ENCODE measurements at regions not wholly inside any gene's neighbourhood (a gene's known extent, or its start where the extent isn't known, plus 50 kb on each side); places are given as distances from the start of the nearest gene placed in this dataset.
"Not testable (repeated sequence)": the region's sequence is repeated elsewhere in the genome, so short reads cannot be mapped to it uniquely, and the experiment has no call there.

DNA sequence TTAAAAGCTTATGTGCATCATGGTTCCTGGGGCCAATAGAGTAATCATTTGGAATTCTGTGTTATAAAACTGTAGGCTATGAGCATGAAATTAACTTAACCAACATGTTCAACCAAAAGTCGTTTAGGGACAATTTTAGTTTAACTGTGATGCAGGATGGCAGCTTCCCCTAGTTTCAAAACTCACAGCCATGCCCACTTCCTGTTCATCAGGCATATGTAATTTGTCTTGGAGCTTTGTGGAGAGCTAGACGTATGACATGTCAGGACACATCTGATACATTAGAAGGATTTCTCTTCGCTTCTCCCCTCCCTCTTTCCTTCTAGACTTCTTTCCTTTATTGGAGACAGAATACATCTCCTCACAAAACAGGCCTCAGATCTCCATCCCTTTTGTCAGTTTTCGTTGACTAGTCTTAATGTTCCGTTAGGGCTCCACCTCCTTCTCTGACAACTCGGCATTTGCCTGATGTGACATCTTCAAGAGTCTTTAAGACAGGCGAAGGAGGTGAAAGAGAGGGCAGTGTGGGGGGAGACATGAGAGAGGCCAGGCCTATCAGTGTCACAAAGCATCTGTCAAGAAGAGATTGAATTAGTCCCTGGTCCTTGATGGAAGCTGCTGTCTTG lies 176.0 kb downstream of the MSX2 start:
- Histone ChIP-seq H3K4me1 (ENCODE audit: insufficient read depth, low read length) (no peaks in the 10 kb centered on the region), H3K9ac (ENCODE audit: low read length) (no peak overlapping the region)

DNA sequence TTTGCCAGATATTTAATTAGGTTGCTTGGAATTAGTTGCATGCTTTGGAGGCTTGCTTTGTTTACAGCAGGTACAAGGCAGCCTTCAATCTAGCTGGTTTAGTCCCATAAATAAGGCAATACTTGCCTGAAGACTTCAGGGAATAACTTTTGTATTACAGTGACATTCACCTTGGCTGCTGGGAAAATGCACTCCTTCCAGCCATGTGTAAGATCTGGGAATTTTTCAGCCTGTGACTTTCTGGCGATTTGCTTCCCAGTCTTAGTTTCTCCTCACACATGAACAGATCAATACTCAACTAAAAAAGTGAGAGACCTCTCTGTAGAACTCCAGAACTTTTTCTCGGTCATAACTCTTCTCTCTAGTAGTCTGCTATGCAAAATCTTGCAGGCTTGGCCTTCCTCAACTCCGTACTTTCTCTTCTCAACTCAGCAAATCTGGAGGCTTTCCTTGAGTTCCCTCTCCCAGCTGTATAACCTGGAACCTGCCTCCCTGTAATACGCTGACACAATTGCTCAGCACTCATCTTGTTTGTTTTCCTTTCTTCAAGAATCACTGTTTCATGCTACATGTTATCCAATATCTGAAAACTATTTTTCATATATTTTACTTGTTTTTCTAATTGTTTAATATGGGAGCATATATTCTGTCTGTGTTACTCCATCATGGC lies 173.0 kb downstream of the MSX2 start:
- Histone ChIP-seq H3K9ac (ENCODE audit: low read length) (no peak overlapping the region), H3K27ac (ENCODE audit: low read depth, low read length) (no peak overlapping the region), H3K4me1 (ENCODE audit: insufficient read depth, low read length) (no peaks in the 10 kb centered on the region), H3K27me3 (ENCODE audit: control insufficient read depth in 1 of 2, insufficient read depth in 2 of 2, low read length in 2 of 2) (no peaks in the 10 kb centered on the region), H3K4me3 (ENCODE audit: low read depth in 1 of 2, low read length in 2 of 2) (no peak overlapping the region), H3K9me3 (ENCODE audit: low read length) (no peaks in the 10 kb centered on the region), H3K36me3 (ENCODE audit: insufficient read depth, low read length) (no peaks in the 10 kb centered on the region)

More for the DNA sequence above, 176.0 kb downstream of the MSX2 start:
- peaks cover 0 to 7% of the 10 kb centered on the region in 2 donors for H3K27me3 ChIP-seq (ENCODE audit: control insufficient read depth in 1 of 2, insufficient read depth in 2 of 2, low read length in 2 of 2)
- no peak overlapping the region for H3K4me3 ChIP-seq (ENCODE audit: low read depth in 1 of 2, low read length in 2 of 2)
- H3K27ac ChIP-seq (ENCODE audit: low read depth, low read length) = no peak overlapping the region
- H3K9me3 ChIP-seq (ENCODE audit: low read length) = no peaks in the 10 kb centered on the region
- H3K36me3 ChIP-seq (ENCODE audit: insufficient read depth, low read length) = no peaks in the 10 kb centered on the region

DNA sequence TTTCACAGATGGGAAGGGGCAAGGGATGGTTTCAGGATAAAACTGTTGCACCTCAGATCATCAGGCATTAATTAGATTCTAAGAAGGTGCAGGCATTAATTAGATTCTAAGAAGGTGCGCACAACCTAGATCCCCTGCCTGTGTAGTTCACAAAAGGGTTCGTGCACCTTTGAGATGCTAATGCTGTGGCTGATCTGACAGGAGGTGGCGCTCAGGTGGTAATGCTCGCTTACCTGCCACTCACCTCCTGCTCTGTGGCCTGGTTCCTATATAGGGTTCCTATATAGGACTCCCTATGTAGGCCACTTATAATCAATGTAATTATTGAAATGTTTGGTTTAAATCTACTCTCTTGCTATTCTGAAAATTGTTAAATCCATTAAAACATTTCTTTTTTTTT lies 171.0 kb downstream of the MSX2 start:
- no peak overlapping the region for H3K4me3 ChIP-seq (ENCODE audit: low read depth in 1 of 2, low read length in 2 of 2)
- no peaks in the 10 kb centered on the region for H3K27me3 ChIP-seq (ENCODE audit: control insufficient read depth in 1 of 2, insufficient read depth in 2 of 2, low read length in 2 of 2)
- H3K4me1 ChIP-seq (ENCODE audit: insufficient read depth, low read length) = no peaks in the 10 kb centered on the region
- no peak overlapping the region for H3K9ac ChIP-seq (ENCODE audit: low read length)
- H3K27ac ChIP-seq (ENCODE audit: low read depth, low read length) = no peak overlapping the region
- no peaks in the 10 kb centered on the region for H3K36me3 ChIP-seq (ENCODE audit: insufficient read depth, low read length)
- H3K9me3 ChIP-seq (ENCODE audit: low read length) = no peaks in the 10 kb centered on the region

DNA sequence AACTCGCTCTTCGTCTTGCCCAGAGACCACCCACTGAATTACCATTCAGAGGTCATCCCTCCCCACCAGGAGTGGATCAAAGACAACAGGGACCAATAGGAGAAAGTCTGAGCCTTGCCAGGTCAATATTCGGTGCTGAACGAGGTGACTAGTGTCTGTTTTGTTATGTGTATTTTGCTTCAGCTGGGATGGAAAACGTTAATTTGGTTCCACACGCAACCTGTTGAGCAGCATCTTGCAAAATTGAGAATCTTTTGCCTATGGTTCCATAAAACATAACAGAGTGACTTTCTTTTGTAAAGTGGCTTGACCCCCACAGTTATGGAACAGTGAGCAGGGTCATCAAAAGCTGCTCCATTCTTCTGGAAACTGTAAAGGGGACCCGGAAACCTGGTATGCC lies 168.4 kb downstream of the MSX2 start:
- H3K4me1 ChIP-seq (ENCODE audit: insufficient read depth, low read length) = no peaks in the 10 kb centered on the region
- no peak overlapping the region for H3K27ac ChIP-seq (ENCODE audit: low read depth, low read length)
- H3K36me3 ChIP-seq (ENCODE audit: insufficient read depth, low read length) = no peaks in the 10 kb centered on the region
- H3K9ac ChIP-seq (ENCODE audit: low read length) = no peak overlapping the region
- no peaks in the 10 kb centered on the region for H3K27me3 ChIP-seq (ENCODE audit: control insufficient read depth in 1 of 2, insufficient read depth in 2 of 2, low read length in 2 of 2)
- no peaks in the 10 kb centered on the region for H3K9me3 ChIP-seq (ENCODE audit: low read length)
- no peak overlapping the region for H3K4me3 ChIP-seq (ENCODE audit: low read depth in 1 of 2, low read length in 2 of 2)

DNA sequence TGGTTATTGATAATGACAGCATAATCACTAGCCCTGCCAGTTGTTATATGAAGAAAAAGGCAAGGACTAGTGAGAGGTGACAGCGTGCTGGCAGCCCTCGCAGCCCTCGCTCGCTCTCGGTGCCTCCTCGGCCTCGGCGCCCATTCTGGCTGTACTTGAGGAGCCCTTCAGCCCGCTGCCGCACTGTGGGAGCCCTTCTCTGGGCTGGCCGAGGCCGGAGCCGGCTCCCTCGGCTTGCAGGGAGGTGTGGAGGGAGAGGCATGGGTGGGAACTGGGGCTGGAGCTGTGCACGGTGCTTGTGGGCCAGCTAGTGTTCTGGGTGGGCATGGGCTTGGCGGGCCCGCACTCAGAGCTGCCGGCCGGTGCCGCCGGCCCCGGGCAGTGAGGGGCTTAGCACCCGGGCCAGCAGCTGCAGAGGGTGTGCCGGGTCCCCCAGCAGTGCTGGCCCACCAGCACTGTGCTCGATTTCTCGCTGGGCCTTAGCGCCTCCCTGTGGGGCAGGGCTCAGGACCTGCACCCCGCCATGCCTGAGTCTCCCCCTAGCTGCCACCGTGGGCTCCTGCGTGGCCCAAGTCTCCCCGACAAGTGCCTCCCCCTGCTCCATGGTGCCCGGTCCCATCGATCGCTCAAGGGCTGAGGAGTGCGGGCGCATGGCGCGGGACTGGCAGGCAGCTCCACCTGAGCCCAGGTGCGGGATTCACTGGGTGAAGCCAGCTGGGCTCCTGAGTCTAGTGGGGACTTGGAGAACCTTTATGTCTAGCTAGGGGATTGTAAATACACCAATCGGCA lies 156.2 kb downstream of the MSX2 start:
- not testable (repeated sequence) for H3K4me3 ChIP-seq (ENCODE audit: low read depth in 1 of 2, low read length in 2 of 2); H3K4me1 ChIP-seq (ENCODE audit: insufficient read depth, low read length); H3K27me3 ChIP-seq (ENCODE audit: control insufficient read depth in 1 of 2, insufficient read depth in 2 of 2, low read length in 2 of 2); H3K36me3 ChIP-seq (ENCODE audit: insufficient read depth, low read length); H3K9ac ChIP-seq (ENCODE audit: low read length); H3K9me3 ChIP-seq (ENCODE audit: low read length); H3K27ac ChIP-seq (ENCODE audit: low read depth, low read length)

DNA sequence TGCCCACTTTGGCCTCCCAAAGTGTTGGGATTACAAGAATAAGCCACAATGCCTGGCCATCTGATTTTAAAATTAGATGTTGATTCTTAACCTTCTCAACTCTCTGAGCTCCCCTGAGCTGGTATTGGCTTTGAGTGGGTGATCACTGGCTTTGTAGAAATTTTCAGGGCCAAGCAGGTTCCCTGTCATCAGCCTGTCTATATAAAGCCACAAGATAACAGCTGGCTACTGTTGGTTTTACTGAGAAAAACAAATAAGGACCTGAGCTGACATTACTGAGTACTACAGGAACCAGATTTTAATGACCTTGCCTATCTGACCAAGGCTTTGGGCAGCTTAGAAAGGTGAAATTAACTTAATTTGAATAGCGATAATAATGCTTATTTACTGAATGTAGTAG lies 153.6 kb downstream of the MSX2 start:
- Histone ChIP-seq H3K4me3 (ENCODE audit: low read depth in 1 of 2, low read length in 2 of 2) (no peak overlapping the region), H3K36me3 (ENCODE audit: insufficient read depth, low read length) (no peaks in the 10 kb centered on the region), H3K27me3 (ENCODE audit: control insufficient read depth in 1 of 2, insufficient read depth in 2 of 2, low read length in 2 of 2) (no peaks in the 10 kb centered on the region), H3K4me1 (ENCODE audit: insufficient read depth, low read length) (no peaks in the 10 kb centered on the region), H3K9ac (ENCODE audit: low read length) (no peak overlapping the region), H3K27ac (ENCODE audit: low read depth, low read length) (no peak overlapping the region), H3K9me3 (ENCODE audit: low read length) (no peaks in the 10 kb centered on the region)

DNA sequence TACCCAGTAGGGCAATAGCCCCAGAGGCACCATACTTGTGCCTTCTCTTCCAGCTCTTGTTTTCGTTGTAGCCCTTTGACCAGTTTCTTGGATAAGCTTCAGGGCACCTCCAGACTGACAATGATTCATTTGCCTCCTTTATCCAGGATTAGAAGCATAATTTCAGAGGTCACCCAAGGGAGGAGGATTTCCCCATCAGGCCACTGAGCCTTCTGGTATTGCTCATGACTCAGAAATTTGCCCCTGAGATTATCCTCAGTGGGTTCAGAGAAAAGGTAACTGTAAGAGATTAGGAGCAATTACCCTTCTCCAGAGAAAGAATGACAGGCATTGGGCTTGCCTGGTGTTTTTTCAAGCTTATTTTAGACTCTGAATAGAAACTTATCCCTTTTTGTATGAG lies 147.9 kb downstream of the MSX2 start:
- Histone ChIP-seq H3K4me3 (ENCODE audit: low read depth in 1 of 2, low read length in 2 of 2) (no peak overlapping the region), H3K27ac (ENCODE audit: low read depth, low read length) (no peak overlapping the region), H3K4me1 (ENCODE audit: insufficient read depth, low read length) (no peaks in the 10 kb centered on the region), H3K27me3 (ENCODE audit: control insufficient read depth in 1 of 2, insufficient read depth in 2 of 2, low read length in 2 of 2) (peaks cover 0 to 5% of the 10 kb centered on the region in 2 donors), H3K36me3 (ENCODE audit: insufficient read depth, low read length) (no peaks in the 10 kb centered on the region), H3K9me3 (ENCODE audit: low read length) (no peaks in the 10 kb centered on the region), H3K9ac (ENCODE audit: low read length) (no peak overlapping the region)

DNA sequence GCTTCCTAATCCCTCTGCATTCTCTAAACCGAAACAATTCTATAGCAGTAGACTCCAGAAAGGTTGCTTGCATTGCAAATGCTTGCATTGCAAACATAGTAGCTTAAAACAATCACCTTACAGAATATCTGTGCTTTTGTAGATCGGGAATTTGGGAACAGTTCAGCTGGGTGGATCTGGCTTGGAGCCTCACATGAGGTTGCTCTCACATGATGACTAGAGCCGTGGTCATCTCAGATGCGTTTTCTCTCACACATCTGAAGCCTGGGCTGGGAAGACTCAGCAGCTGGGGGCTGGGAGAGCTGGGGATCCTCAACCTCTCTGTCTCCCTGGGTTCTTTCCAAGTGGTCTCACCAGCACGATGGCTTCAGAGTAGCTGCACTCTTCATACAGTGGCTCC lies 127.8 kb downstream of the MSX2 start:
- Histone ChIP-seq H3K36me3 (ENCODE audit: insufficient read depth, low read length) (no peaks in the 10 kb centered on the region), H3K27me3 (ENCODE audit: control insufficient read depth in 1 of 2, insufficient read depth in 2 of 2, low read length in 2 of 2) (no peaks in the 10 kb centered on the region), H3K9me3 (ENCODE audit: low read length) (no peaks in the 10 kb centered on the region), H3K4me3 (ENCODE audit: low read depth in 1 of 2, low read length in 2 of 2) (no peak overlapping the region), H3K27ac (ENCODE audit: low read depth, low read length) (no peak overlapping the region), H3K4me1 (ENCODE audit: insufficient read depth, low read length) (no peaks in the 10 kb centered on the region), H3K9ac (ENCODE audit: low read length) (no peak overlapping the region)

DNA sequence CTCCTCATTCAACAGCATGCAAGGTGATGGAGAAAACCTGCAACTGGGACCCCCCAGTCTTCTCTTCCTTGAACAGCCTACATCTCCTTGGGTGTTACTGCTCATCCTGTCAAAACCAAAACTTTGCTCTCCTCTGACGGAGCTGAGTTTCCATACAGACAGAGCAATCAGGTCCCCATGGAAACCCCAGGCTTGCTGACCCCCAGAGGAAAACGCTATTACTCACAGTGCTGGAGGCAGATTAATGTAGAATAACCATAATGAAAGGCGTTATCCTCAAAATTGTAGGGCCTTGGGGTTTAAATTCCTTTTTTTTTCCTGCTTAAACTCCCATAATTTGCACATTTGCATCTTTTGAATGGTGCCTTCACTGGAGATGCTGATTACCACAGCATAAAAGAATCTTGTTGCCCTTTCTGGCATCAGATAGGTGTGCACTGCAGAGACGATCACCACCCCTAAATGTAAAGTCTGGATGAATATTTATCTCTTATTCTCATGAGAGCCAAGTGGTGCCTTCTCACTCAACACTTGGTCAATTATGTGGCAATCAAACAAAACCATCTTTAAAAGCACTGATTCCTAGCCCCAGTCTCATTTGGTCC lies 126.3 kb downstream of the MSX2 start:
- Histone ChIP-seq H3K4me3 (ENCODE audit: low read depth in 1 of 2, low read length in 2 of 2) (no peak overlapping the region), H3K4me1 (ENCODE audit: insufficient read depth, low read length) (no peaks in the 10 kb centered on the region), H3K9ac (ENCODE audit: low read length) (no peak overlapping the region), H3K27ac (ENCODE audit: low read depth, low read length) (no peak overlapping the region), H3K9me3 (ENCODE audit: low read length) (no peaks in the 10 kb centered on the region), H3K36me3 (ENCODE audit: insufficient read depth, low read length) (no peaks in the 10 kb centered on the region), H3K27me3 (ENCODE audit: control insufficient read depth in 1 of 2, insufficient read depth in 2 of 2, low read length in 2 of 2) (no peaks in the 10 kb centered on the region)

DNA sequence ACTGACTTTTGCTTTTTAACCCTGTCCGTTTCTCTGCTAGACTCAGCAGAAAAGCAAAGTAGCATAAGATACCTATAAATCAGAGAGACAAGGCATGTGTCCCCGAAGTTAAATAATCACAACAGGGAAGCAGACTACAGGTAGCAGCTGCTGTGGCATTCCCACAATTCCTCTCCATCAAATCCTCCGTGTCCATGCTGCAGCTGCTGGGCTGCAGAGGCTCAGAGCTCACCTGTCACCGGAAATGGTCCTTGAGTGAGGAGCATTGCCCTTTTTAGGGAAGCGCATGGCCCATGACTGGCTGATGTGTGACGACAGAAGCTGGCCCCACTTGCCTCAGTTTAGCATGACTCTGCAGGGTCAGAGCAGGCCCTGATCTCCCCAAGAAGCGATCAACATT lies 125.0 kb downstream of the MSX2 start:
- no peak overlapping the region for H3K4me3 ChIP-seq (ENCODE audit: low read depth in 1 of 2, low read length in 2 of 2)
- no peaks in the 10 kb centered on the region for H3K27me3 ChIP-seq (ENCODE audit: control insufficient read depth in 1 of 2, insufficient read depth in 2 of 2, low read length in 2 of 2)
- no peaks in the 10 kb centered on the region for H3K36me3 ChIP-seq (ENCODE audit: insufficient read depth, low read length)
- H3K27ac ChIP-seq (ENCODE audit: low read depth, low read length) = no peak overlapping the region
- no peak overlapping the region for H3K9ac ChIP-seq (ENCODE audit: low read length)
- peaks cover 11% of the 10 kb centered on the region for H3K4me1 ChIP-seq (ENCODE audit: insufficient read depth, low read length)
- no peaks in the 10 kb centered on the region for H3K9me3 ChIP-seq (ENCODE audit: low read length)

DNA sequence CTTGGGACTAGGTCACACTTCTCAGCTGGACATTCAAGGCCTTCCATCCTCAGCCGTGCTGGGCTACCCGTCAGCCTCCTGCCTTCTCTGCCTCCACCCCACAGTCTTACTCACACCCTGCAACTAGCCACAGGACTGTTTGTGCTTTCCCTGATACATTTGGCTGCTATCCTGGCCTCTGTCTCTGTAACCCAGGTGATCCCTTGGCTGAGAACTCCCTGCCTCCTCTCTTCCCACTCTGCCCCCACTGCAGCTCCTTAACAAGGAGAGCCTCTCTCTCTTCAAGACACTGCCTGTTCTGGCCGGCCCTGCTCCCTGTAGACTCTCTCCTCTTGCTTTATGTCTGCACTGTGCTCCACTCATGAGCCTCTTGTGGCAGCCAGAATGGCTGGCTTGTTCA lies 120.6 kb downstream of the MSX2 start:
- Histone ChIP-seq H3K36me3 (ENCODE audit: insufficient read depth, low read length) (no peaks in the 10 kb centered on the region), H3K9ac (ENCODE audit: low read length) (no peak overlapping the region), H3K4me1 (ENCODE audit: insufficient read depth, low read length) (peaks cover 38% of the 10 kb centered on the region), H3K4me3 (ENCODE audit: low read depth in 1 of 2, low read length in 2 of 2) (no peak overlapping the region), H3K27me3 (ENCODE audit: control insufficient read depth in 1 of 2, insufficient read depth in 2 of 2, low read length in 2 of 2) (no peaks in the 10 kb centered on the region), H3K9me3 (ENCODE audit: low read length) (no peaks in the 10 kb centered on the region), H3K27ac (ENCODE audit: low read depth, low read length) (no peak overlapping the region)

Measured in muscle layer of colon (tissue), 2 donors.